ENCODE measurements at regions not wholly inside any gene's neighbourhood (a gene's known extent, or its start where the extent isn't known, plus 50 kb on each side); places are given as distances from the start of the nearest gene placed in this dataset.

DNA sequence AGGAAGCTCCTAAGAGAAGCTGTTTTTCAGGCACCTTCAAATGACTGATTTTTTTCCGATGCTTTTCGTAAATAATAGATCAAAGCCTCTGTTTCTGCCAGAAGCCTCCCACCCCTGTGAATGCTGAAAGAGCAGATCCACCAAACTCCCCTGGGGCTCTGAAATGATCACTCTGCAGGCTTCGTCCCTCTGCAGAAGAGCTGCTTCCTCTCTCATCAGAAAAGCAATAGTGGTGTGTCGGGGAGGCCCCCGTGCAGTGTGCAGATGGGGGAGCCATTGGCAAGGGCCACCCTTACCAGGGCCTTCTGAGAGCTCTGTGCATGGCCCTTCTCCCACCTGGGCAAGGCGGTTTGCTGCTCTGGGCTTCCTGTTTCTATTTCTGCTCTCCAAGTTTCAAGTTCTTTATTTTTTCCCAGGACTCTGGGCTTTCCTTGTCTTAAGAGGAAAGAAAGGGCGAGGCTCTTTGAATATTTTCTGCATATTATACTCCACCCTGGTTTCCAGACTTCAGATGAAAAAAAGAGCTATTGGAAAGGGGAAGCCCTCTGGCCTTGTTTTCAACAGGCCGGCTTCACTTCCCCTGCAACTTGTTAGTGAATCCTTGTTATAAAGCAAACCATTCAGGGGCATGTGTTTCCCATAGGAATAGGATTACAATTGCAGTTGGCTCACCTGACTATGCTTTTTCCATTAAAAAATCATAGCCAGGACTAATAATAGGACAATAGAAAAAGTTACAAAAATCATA lies 155.2 kb downstream of the TTLL2 start:
- TF ChIP-seq, protein P1, sequence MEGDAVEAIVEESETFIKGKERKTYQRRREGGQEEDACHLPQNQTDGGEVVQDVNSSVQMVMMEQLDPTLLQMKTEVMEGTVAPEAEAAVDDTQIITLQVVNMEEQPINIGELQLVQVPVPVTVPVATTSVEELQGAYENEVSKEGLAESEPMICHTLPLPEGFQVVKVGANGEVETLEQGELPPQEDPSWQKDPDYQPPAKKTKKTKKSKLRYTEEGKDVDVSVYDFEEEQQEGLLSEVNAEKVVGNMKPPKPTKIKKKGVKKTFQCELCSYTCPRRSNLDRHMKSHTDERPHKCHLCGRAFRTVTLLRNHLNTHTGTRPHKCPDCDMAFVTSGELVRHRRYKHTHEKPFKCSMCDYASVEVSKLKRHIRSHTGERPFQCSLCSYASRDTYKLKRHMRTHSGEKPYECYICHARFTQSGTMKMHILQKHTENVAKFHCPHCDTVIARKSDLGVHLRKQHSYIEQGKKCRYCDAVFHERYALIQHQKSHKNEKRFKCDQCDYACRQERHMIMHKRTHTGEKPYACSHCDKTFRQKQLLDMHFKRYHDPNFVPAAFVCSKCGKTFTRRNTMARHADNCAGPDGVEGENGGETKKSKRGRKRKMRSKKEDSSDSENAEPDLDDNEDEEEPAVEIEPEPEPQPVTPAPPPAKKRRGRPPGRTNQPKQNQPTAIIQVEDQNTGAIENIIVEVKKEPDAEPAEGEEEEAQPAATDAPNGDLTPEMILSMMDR (conservative IDR thresholded peaks at IDR 0.05): no peak
- no peak for TF ChIP-seq ZFX (IDR thresholded peaks at IDR 0.05)

All from C4-2B (cell line).